H9 (cell line): ENCODE measurements at regions not wholly inside any gene's neighbourhood (a gene's known extent, or its start where the extent isn't known, plus 50 kb on each side); places are given as distances from the start of the nearest gene placed in this dataset.

Experiments used
- DNase-seq: peaks from one replicate; pipeline ENCODE4 v3.0.0-alpha.2; 2017
- H2AFZ ChIP-seq: one replicate; pipeline ENCODE4 v1.6.1; 2013; ENCODE audit warnings: mild to moderate bottlenecking, low read length, control low read depth, moderate library complexity
- H2AK5ac ChIP-seq: 2 replicates; pipeline ENCODE4 v1.6.1; 2013; ENCODE audit warnings: low read length, control low read depth, mixed read lengths; ENCODE audit not compliant: insufficient read length
- H2BK120ac ChIP-seq: one replicate; pipeline ENCODE4 v1.6.1; 2013; ENCODE audit warnings: low read depth, mild to moderate bottlenecking, low read length, control low read depth, inconsistent platforms; ENCODE audit not compliant: poor library complexity, severe bottlenecking
- H2BK12ac ChIP-seq: 2 replicates; pipeline ENCODE4 v1.6.1; 2013; ENCODE audit warnings: low read length, control low read depth, mixed read lengths, low read depth; ENCODE audit not compliant: insufficient read length
- H2BK15ac ChIP-seq: 2 replicates; pipeline ENCODE4 v1.6.1; 2013; ENCODE audit warnings: low read depth, low read length, control low read depth
- H2BK20ac ChIP-seq: one replicate; pipeline ENCODE4 v1.6.1; 2013; ENCODE audit warnings: low read depth, mild to moderate bottlenecking, low read length, control low read depth, inconsistent platforms; ENCODE audit not compliant: poor library complexity, severe bottlenecking
- H2BK5ac ChIP-seq: 2 replicates; pipeline ENCODE4 v1.6.1; 2013; ENCODE audit warnings: low read length, control low read depth, mixed read lengths; ENCODE audit not compliant: insufficient read length
- H3K14ac ChIP-seq: 2 replicates; pipeline ENCODE4 v1.6.1; 2013; ENCODE audit warnings: low read length, control low read depth; ENCODE audit not compliant: insufficient read depth
- H3K18ac ChIP-seq: 2 replicates; pipeline ENCODE4 v1.6.1; 2013; ENCODE audit warnings: low read depth, mild to moderate bottlenecking, mixed read lengths, low read length, control low read depth; ENCODE audit not compliant: insufficient read length
- H3K23ac ChIP-seq: 2 replicates; pipeline ENCODE4 v1.6.1; 2013; ENCODE audit warnings: low read length, control low read depth, mixed read lengths, low read depth; ENCODE audit not compliant: insufficient read length
- H3K23me2 ChIP-seq: 2 replicates; pipeline ENCODE4 v1.6.1; 2013; ENCODE audit warnings: low read depth, mild to moderate bottlenecking, mixed read lengths, low read length, control low read depth; ENCODE audit not compliant: insufficient read length, poor library complexity, severe bottlenecking
- H3K27ac ChIP-seq: 2 replicates; pipeline ENCODE4 v1.5.1; 2013; ENCODE audit warnings: low read length, control low read depth, mixed read lengths, low read depth; ENCODE audit not compliant: insufficient read length
- H3K27me3 ChIP-seq: 2 replicates; pipeline ENCODE4 v1.6.1; 2013; ENCODE audit warnings: low read length, control low read depth, inconsistent platforms; ENCODE audit not compliant: insufficient read depth
- H3K4ac ChIP-seq: 2 replicates; pipeline ENCODE4 v1.6.1; 2013; ENCODE audit warnings: low read depth, mild to moderate bottlenecking, control low read depth, inconsistent platforms, low read length, moderate library complexity
- H3K4me1 ChIP-seq: 2 replicates; pipeline ENCODE4 v1.6.1; 2013; ENCODE audit warnings: low read length, control low read depth, inconsistent platforms; ENCODE audit not compliant: insufficient read depth
- H3K4me2 ChIP-seq: 2 replicates; pipeline ENCODE4 v1.6.1; 2013; ENCODE audit warnings: low read length, control low read depth, mixed read lengths; ENCODE audit not compliant: insufficient read length, insufficient read depth
- H3K56ac ChIP-seq: 2 replicates; pipeline ENCODE4 v1.6.1; 2013; ENCODE audit warnings: low read depth, mild to moderate bottlenecking, mixed read lengths, low read length, control low read depth; ENCODE audit not compliant: insufficient read length
- H3K79me1 ChIP-seq: 2 replicates; pipeline ENCODE4 v1.6.1; 2013; ENCODE audit warnings: low read depth, mild to moderate bottlenecking, moderate library complexity, low read length, control low read depth, inconsistent platforms; ENCODE audit not compliant: insufficient read depth, poor library complexity, severe bottlenecking
- H3K79me2 ChIP-seq: 2 replicates; pipeline ENCODE4 v1.6.1; 2013; ENCODE audit warnings: low read length, control low read depth, inconsistent platforms; ENCODE audit not compliant: insufficient read depth
- H3K9ac ChIP-seq: 2 replicates; pipeline ENCODE4 v1.6.1; 2013; ENCODE audit warnings: low read length, control low read depth, mixed read lengths; ENCODE audit not compliant: insufficient read length; ENCODE audit errors: extremely low read depth
- H3K9me3 ChIP-seq: one replicate; pipeline ENCODE4 v1.6.1; 2013; ENCODE audit warnings: low read depth, low read length, inconsistent platforms; ENCODE audit not compliant: control insufficient read depth
- H3T11ph ChIP-seq: one replicate; pipeline ENCODE4 v1.6.1; 2013; ENCODE audit warnings: mild to moderate bottlenecking, low read length, control low read depth, inconsistent platforms
- H4K20me1 ChIP-seq: one replicate; pipeline ENCODE4 v1.6.1; 2013; ENCODE audit not compliant: control insufficient read depth, insufficient read length, insufficient read depth
- H4K5ac ChIP-seq: 2 replicates; pipeline ENCODE4 v1.6.1; 2013; ENCODE audit warnings: low read depth, mild to moderate bottlenecking, mixed read lengths, low read length, control low read depth; ENCODE audit not compliant: insufficient read length
- H4K8ac ChIP-seq: replicated peaks from 2 replicates; pipeline ENCODE4 v1.6.1; 2013; ENCODE audit warnings: low read length, control low read depth, mixed read lengths, low read depth; ENCODE audit not compliant: insufficient read length
- H4K91ac ChIP-seq: 2 replicates; pipeline ENCODE4 v1.6.1; 2013; ENCODE audit warnings: low read depth, mild to moderate bottlenecking, moderate library complexity, mixed read lengths, low read length, control low read depth; ENCODE audit not compliant: insufficient read length
- H3K27ac Mint-ChIP-seq, 3 experiments: 2 replicates in 2 of 3; 3 replicates in 1 of 3; pipeline ENCODE4 v1.8.0; 2020 to 2021; ENCODE audit warnings: mixed read lengths in 3 of 3, mild to moderate bottlenecking in 1 of 3, moderate library complexity in 1 of 3
- H3K27me3 Mint-ChIP-seq: 2 replicates; pipeline ENCODE4 v1.8.0; 2021; ENCODE audit warnings: low read depth, mild to moderate bottlenecking, moderate library complexity, mixed read lengths
- H3K36me3 Mint-ChIP-seq, 3 experiments: 2 replicates in 2 of 3; 3 replicates in 1 of 3; pipeline ENCODE4 v1.8.0; 2020 to 2021; ENCODE audit warnings: low read depth in 3 of 3, mixed read lengths in 3 of 3; ENCODE audit not compliant: insufficient read depth in 1 of 3
- H3K4me1 Mint-ChIP-seq, 2 experiments: 2 replicates each; pipeline ENCODE4 v1.8.0; 2020; ENCODE audit warnings: mixed read lengths in 2 of 2
- H3K4me3 Mint-ChIP-seq, 2 experiments: 2 replicates in 1 of 2; 3 replicates in 1 of 2; pipeline ENCODE4 v1.8.0; 2020 to 2021; ENCODE audit warnings: mild to moderate bottlenecking in 2 of 2, mixed read lengths in 2 of 2, moderate library complexity in 1 of 2
- H3K9me3 Mint-ChIP-seq, 2 experiments: 2 replicates in 1 of 2; 3 replicates in 1 of 2; pipeline ENCODE4 v1.8.0; 2020; ENCODE audit warnings: mild to moderate bottlenecking in 2 of 2, mixed read lengths in 2 of 2, moderate library complexity in 1 of 2
- CTCF ChIP-seq: fragments of 200-600 bp; sonication (generic); conservative IDR thresholded peaks from 3 replicates; pipeline ENCODE4 v1.8.0; 2021; ENCODE audit warnings: antibody characterized with exemption, mild to moderate bottlenecking
- WGBS: extraction: QIAGEN DNeasy Blood & Tissue Kit; methylation state at CpG from one replicate; pipeline ENCODE4 v1.1.7; 2013; ENCODE audit warnings: missing lambda C conversion rate, low lambda C conversion rate, mixed read lengths; ENCODE audit not compliant: insufficient read length; ENCODE audit errors: extremely low coverage; 5-methylcytosine and 5-hydroxymethylcytosine counted together

- Histone ChIP-seq H3K23me2 (no peaks in the 10 kb centered on the region), H3K79me1 (no peaks in the 10 kb centered on the region), H3K27ac (no peak overlapping the region), H3K4ac (no peak overlapping the region), H2AFZ (no peak overlapping the region), H3T11ph (no peak overlapping the region), H3K9ac (no peak overlapping the region), H3K18ac (no peak overlapping the region), H4K5ac (no peak overlapping the region), H4K91ac (no peak overlapping the region), H3K14ac (no peak overlapping the region), H2BK120ac (no peak overlapping the region), H2AK5ac (no peak overlapping the region), H3K4me1 (peaks cover 7% of the 10 kb centered on the region), H2BK12ac (no peak overlapping the region), H3K79me2 (no peaks in the 10 kb centered on the region), H2BK20ac (no peak overlapping the region), H2BK5ac (no peak overlapping the region), H4K20me1 (no peaks in the 10 kb centered on the region), H2BK15ac (no peak overlapping the region), H3K4me2 (no peak overlapping the region), H4K8ac (no peak overlapping the region), H3K56ac (no peak overlapping the region), H3K9me3 (no peaks in the 10 kb centered on the region), H3K23ac (no peak overlapping the region), H3K27me3 (no peaks in the 10 kb centered on the region)
- Mint-ChIP-seq H3K27ac (no peak overlapping the region; a peak in 1 of 7 replicates), H3K9me3 (no peaks in the 10 kb centered on the region), H3K27me3 (peaks cover 2% of the 10 kb centered on the region; the same call in 1 of the 2 replicates), H3K4me3 (no peak overlapping the region), H3K4me1 (peaks cover 10 to 14% of the 10 kb centered on the region in 2 experiments), H3K36me3 (no peaks in the 10 kb centered on the region)
- no peak for TF ChIP-seq CTCF
- WGBS: no CpG with 5 or more reads among the region's 7 CpGs
- DNase-seq: no peak
Measured at GRCh38 chr12:105616971-105617540, 286.6 kb downstream of the C12orf75 start.
